Non-pigmented ciliary epithelial cell (primary cell): ENCODE measurements at regions not wholly inside any gene's neighbourhood (a gene's known extent, or its start where the extent isn't known, plus 50 kb on each side); places are given as distances from the start of the nearest gene placed in this dataset.
A peak's percentile ranks its signal among the peaks of the same experiment; 100 is the strongest.
"Not testable (repeated sequence)": the region's sequence is repeated elsewhere in the genome, so short reads cannot be mapped to it uniquely, and the experiment has no call there.

ENCODE experiments used
- DNase-seq: peaks from one replicate; pipeline ENCODE4 v3.0.0-alpha.2; 2010; ENCODE audit warnings: low read depth

DNA sequence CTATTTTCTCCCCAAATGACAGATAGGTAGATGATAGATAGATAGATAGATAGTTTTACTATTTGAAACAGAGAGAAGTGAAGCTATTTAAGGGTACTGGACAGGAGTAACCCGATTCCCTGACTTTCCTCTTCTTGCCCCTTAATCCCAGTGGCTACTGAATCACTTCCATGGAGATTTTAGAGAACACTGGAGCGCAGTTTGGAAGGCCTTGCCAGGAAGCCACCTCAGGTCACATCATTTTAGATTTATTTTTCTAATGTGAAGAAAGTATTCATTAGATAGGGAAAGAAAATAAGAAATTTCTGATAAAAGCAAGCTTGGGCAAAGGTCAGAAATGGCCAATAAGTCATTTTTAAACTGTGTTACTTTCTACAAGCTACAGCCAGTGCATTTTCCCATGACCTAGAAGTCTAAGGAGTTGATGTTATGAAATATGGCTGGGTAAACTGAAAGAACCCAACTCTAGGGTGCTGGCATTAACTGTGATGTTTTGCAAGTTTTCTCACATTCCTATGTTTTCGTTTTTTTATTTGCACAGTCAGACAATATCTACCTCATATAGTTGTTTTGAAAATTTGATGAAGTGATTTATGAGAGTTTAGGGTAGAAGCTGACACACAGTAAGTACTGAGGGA, 544.7 kb upstream of the PTGER4 start:
- no peak for DNase-seq

DNA sequence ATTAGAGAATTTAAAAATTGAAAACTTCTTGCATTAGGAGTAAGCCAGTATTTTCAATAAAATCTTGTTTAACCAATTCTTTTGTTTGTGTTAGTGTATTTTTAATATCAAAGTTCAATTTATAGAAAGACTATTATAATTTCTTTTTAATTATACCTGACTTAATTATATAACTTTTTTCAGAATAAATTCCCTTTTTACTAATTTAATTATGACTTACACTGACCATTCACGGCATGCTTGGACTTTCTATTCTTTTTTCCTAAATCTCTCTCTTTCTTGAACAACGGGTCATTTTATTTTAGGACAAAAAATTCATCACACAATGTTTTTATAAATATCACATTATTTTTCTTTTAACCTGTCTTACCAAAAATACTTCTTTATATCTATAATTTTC, 555.3 kb upstream of the PTGER4 start:
- DNase-seq, result no peak

DNA sequence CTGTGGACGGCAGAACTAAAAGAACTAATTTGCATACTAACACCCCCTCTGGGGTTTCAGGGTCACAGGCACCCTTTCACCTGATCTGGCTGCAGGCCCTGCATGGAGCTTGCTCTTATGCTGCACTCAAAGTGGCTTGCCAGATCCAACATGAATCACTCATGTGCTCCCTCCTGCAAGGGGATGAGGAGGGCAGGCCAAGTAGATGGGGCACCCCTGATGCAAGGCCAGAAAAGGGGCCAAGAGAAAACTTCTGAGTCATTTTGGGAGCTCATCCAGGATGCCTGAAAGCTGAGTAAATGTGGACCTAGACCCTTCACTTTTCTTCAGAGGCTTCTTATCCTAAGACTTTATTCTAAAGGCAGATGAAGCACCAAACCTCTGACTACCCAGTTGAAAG, 558.5 kb upstream of the PTGER4 start:
- DNase-seq, result no peak

DNA sequence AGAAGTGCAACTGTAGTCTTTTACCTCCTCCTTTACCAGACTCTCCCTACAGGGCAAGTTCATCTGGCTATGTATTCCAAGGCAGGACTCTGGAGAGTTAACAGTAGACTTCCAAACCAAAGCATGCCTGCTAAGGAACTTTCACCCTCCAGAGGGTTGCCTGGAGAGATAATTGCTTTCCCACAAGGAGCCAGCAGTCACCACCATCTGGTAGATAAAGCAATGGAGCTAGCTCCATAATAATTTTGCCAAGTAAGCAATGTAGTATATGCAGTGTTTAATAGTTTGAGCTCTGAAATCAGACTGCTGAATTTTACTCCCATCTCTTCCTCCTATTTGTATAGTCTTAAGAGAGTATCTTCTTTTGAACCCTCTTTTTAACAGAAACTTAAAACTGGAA, 566.8 kb upstream of the PTGER4 start:
- no peak for DNase-seq

DNA sequence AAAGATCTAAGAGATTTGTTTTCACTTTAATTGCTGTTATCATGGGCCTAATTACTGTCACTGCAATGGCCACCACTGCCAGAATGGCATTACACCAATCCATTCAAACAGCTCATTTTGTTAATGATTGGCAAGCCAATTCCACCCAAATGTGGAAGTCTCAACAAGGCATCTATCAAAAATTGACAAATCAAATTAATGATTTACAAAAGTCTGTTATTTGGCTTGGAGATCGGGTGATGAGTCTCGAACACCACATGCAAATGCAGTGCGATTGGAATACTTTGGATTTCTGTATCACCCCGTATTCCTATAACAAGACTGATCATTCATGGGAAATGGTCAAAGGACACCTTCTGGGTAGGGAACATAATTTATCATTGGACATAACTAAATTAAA, 568.7 kb upstream of the PTGER4 start:
- DNase-seq, result not testable (repeated sequence)

DNA sequence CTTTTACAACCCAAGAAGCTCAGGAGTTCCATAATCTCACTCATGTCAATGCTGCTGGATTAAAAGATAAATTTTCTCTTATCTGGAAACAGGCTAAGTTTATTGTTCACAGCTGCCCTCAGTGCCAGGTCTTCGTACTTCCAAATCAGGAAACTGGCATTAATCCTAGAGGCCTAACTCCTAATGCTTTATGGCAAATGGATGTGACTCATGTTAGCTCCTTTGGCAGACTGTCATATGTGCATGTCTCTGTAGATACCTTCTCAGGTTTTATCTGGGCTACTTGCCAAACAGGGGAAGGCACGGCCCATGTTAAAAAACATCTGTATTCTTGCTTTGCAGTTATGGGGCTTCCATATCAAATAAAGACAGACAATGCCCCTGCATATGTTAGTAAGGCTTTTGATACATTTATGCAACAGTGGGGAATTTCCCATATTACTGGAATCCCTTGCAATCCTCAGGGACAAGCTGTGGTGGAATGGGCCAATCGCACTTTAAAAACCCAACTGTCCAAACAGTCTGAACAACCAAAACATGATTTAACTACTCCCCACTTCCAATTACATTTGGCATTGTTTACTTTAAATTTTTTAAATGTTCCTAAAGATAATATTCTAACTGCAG, 570.8 kb upstream of the PTGER4 start:
- not testable (repeated sequence) for DNase-seq

DNA sequence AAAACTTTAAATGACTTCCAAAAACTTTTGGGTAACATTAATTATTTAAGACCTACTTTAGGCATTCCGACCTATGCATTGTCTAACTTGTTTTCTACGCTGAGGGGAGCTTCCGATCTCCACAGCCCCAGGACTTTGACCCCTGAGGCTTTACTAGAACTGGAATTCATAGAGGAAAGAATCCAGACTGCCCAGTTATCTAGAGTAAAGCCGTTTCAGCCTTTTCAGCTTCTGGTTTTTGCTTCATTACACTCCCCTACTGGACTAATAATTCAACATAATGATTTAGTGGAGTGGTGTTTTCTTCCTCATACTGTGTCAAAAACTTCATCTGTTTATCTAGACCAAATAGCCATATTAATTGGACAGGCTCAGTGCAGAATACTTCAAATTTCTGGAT, 571.9 kb upstream of the PTGER4 start:
- not testable (repeated sequence) for DNase-seq

DNA sequence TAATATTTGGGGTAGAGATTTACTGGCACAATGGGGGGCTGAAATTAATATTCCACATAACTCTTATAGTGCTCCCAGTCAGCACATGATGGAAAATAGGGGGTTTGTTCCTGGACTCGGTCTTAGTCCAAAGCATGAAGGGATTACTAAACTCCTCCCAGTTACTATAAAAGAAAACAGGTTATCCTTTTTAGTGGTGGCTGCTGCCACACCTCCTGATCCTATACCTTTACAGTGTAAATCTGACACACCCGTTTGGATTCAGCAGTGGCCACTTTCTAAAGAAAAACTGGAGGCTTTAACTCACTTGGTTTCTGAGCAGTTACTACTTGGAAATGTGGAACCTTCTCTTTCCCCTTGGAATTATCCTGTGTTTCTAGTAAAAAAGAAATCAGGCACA, 572.9 kb upstream of the PTGER4 start:
- DNase-seq, result no peak

DNA sequence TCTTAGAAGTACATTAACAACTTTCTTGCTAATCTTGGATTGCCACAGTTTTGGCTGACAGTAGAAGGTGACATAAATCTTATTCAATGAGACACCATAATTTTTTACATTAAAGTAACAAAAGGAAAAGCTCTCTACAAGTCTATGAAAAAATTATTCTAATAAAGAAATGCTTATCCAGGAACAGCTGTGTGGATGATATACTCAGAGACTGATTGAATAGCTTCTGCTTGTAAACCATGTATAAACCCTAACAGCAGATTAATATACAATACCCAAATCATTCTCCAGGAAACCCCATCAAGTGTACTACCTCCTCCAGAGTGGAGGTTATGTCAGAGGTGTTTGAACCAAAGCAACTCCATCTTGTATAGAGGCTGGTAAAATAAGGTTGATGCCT, 581.4 kb upstream of the PTGER4 start:
- DNase-seq, result no peak

DNA sequence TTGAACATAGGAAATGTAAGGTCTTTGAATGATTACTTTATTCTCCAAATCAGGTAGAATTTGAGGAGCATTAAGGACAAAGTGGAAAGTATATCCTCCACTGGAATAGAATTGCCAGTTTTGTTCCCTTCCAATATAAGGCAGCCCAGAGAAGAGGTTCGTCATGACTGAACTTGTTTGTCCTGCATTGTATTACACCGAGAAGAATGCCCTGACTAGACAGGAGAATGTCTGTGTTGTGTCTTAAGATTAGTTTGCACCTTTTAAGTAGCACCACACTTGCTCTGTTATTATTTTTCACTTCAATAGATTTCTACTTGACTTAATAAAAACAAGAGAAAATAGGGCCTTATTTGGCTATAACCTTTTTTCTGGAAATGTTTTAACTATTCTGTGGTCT, 586.2 kb upstream of the PTGER4 start:
- no peak for DNase-seq

DNA sequence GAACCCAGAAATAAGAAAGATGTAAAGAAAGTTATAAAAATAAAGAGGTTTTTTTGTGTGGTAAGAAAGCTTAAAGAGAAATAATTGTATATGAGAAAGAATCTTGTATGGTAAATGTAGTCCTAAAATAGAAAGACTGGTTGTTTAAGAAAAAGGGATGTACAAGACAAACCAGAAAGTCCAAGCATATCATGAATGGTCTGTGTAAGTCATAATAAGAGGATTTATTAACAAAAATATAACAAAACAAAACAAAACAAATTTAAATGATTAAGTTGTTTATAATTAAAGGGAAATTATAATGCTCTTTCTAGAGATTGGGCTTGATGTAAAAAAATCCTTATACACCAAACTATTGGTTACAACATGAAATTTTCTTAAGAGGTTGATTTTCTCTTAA, 590.4 kb upstream of the PTGER4 start:
- no peak for DNase-seq

DNA sequence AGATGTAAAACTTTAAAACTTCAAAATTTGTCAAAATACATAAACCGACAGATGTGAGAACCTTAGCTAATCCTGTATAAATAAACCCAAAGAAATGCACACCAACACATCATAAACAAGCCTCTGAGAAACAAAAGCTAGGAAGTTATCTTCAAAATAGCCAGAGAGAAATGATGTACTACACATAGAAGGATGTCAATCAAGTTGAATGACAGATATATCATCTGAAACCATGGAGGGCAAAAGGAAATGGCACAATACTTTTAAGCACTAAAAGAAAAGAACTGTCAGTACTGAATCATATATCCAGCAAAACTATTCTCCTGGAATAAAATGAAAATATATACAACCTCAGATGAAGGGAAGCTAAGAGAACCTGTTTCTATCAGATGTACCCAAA, 595.1 kb upstream of the PTGER4 start:
- no peak for DNase-seq

DNA sequence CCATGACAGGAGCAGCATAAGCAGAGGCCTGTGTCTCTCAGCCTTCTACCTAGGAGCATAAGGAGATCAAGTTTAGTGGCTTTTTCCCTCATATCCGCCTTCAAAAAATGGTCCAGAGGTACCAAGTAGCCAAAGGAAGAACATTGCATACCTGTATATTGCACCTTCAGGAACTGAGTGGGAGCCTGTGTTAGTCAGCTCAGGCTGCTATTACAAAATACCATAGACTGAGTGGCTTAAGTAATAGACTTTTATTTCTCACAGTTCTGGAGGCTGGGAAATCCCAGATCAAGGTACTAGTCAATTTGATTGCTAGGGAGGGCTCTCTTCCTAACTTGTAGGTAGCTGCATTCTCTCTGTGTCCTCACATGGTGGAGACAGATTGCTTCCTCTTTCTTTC, 597.4 kb upstream of the PTGER4 start:
- no peak for DNase-seq

DNA sequence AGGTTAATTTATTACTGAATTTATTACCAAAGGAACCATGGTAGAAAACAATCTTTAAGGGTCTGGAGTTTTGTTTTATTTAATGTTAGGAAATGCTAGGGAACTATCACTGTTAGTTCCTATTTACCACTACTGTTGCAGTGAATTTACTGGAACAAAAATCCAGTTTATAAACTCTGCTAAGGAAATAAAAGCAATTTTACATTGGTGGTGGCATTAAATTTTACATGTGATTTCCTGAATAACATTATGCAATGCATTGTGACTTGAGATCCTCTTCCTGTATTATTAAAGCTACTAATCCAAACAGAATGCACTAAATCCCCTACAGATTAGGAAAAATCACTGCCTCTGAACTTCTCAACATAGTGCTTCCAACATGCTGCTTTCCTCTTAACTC, 599.5 kb upstream of the PTGER4 start:
- no peak for DNase-seq

DNA sequence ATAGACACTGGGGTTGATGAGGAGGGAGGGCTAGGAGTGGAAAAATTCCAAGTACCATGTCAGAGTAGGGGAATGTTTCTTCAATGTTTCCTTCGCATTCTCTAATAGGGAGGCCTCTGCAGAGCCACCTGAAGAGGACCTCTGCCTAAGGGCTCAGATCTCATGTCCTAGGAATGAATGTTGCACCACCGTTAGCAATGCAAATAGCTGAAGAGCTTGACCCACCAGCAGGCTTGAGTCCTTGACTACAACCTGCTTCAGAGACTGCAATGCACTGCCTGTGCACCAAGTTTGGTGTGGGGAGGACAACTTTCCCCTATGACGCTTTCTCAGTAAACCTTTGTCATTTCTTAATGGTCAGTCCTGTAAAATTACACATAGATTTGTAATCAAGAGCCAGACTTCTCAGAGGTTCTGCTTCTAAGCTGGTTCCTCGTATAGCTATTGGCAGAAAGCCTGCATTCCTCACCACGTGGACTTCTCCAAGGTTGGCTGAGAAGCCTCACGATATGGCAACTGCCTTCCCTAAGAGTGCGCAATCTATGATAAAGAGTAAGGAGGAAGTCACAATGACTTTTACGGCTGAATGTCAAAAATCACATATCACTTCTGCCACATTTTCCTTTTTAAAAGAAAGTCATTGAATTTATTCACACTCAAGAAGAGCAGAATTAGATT, 600.7 kb upstream of the PTGER4 start:
- no peak for DNase-seq

DNA sequence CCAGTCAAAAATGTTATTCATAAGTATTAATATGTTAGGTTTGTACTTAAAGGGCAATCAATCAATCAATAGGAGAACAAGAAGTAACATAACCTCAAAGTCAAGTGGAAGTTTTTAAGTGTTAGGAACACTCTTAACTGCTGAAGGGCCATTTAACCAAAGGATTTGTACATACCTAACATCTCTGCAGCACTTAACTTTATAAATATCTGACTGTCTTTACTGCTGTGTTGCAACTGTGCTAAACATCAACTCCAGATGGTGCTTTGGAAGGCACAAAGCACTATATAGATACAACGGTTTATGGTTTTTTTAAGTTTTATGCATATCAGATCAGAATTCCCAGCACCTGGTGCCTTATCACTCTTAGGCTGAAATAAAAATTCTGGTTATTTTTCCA, 604.9 kb upstream of the PTGER4 start:
- DNase-seq, result no peak

DNA sequence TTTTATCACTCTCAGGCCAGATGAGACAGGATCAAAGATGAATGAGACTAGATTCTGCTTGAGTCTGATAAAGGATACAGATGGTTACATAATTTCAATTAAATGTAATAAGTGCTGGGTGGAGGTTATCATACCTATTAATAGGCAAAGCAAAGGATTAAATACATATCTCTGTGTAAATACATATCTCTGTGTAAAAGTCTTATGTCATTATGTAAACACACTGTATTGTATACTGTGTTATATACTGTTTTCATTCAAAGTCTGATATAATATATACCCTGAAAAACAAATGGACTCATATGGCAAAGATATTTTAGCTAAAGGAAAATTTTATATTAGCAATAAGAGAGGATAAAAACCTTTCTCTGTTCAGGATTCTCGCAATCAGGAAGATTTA, 605.8 kb upstream of the PTGER4 start:
- DNase-seq, result no peak

DNA sequence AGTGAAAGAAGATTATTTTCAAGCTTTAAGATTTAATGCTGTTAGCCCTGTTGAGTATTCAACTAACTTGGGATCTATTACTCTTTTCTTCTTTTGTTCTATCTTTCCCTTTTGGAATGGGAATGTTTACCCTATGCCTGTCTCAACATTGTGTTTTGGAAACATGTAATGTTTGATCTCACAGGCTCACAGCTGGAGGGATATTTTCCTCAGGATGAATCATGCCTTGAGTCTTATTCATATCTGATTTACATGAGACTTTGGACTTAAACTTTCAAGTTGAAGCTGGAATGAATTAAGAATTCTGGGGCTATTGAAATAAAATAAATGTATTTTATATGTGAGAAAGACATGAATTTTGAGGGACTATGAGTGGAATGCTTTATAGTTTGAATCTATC, 607.8 kb upstream of the PTGER4 start:
- peak; percentile 30 for DNase-seq

DNA sequence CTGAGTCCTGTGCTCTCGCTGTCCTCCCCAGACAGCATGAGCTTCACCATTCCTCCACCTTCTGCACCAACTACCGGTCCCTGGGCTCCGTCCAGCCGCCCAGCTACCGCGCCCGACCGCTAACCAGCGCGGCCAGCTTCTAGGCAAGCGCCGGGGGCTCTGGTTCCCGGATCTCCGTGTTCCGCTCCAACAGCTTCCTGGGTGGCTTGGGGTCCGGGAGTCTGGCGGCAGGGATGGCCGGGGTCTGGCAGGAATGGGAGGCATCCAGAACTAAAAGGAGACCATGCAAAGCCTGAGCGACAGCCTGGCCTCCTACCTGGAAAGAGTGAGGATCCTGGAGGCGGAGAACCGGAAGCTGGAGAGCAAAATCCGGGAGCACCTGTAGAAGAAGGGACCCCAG, 613.1 kb upstream of the PTGER4 start:
- no peak for DNase-seq

DNA sequence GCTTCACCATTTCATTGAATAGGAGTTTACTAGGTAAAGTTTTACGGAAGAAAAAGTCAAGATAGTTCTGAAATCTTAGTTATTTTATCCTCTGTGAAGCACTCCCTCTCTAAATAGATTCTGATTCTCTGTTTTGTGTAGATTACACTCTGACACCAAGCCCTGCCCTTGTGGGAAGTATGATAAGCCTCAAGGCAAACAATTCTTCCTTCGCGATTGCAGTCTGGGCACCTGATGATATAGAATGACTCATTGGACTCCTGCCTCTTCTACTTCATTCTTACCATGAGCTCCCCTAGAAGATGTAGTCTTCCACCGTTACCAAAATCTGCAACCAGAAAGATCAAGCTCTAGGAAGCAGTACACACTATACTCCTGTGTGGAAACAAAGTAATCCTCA, 626.9 kb upstream of the PTGER4 start:
- DNase-seq, result no peak

DNA sequence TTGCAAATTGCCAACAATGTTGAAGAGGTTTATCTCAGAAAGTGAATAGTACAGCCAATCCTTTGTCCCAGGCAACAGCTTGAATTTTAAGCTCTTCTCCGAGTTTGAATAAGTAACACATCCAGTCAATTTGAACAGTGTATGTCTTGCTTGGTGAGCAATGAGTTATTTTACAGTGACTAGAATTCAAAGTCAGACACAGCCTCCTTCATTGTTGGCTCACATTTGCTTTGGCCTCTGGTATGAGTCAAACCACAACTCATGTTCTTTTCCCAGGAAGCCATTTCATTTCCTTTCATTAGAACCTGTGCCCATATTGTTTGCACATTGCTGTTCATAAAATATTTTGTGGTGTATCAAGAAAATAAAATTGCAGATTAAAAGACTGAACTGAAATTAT, 622.0 kb upstream of the DAB2 start:
- peak; percentile 47 for DNase-seq

DNA sequence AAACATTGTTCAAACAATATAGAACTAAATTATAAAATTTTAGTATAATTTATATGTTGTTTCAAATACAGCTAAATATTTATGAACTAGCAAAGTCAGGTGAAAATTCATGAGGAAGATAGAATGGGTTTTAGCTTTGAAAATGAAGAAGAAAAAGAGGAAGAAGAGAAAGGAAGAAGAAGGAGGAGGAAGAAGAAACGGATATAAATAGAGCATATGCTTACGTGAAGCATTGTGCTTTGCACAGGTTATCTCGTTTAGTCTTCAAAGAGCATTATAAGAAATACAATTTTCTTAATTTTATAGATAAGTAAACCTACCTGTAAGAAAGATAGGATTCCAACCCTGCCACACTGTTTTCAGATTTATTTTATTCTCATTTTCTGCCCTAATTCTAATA, 620.6 kb upstream of the DAB2 start:
- no peak for DNase-seq

DNA sequence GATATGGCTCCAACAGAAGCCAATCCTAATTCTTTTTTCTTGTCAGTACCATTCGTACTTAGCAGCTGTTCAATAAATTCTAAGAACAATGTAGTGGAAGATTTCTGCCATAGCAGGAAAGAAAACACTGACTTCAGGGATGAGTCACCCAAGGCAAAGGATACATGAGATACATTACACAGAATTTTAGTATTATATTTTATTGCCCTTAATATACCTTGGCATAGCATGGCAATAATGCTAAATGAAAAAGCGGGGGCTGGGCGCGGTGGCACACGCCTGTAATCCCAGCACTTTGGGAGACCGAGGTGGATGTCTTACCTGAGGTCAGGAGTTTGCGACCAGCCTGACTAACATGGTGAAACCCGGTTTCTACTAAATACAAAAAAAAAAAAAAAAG, 619.1 kb upstream of the DAB2 start:
- no peak for DNase-seq

DNA sequence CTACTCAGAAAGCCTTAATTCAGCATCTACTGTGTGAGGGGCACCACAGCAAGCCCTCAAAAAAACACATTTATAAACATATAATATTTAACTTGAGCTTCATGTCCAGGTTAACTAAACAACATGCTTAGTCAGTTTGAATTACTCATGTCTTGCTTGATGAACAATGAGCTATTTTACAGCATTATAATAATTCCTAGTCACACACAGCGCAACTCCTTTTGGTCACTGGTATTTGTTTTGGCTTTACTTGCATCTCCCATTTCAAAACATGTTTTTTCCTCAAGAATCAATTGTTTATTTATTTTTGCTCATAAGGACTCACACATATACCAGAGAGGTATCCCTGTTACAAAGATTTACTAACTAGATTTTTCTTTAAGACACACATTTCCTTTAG, 616.7 kb upstream of the DAB2 start:
- DNase-seq, result no peak
